ENCODE measurements at regions not wholly inside any gene's neighbourhood (a gene's known extent, or its start where the extent isn't known, plus 50 kb on each side); places are given as distances from the start of the nearest gene placed in this dataset.

DNA sequence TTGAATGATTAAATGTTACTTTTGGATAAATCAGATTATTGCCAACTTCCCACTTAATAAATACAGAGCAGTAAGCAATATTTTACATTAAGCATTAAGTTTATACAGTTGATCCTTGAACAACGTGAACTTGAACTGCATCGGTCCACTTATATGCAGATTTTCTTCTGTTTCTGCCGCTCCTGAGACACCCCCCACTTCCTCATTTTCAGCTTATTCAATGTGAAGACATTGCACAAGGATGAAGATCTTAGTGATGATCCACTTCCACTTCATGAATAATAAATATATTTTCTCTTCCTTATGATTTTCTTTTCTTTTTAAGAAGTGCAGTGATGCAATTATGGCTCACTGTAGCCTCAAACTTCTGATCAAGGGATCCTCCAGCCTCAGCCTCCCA is 167.2 kb downstream of the LINC00237 start:
- WGBS, result 81% methylated on average over 3 of the region's 3 CpGs
- no peak overlapping the region for H3K4me3 ChIP-seq (ENCODE audit: low read depth, low read length)
- H3K27ac ChIP-seq (ENCODE audit: low read depth), result no peak overlapping the region
- H3K4me1 ChIP-seq (ENCODE audit: insufficient read depth), result no peaks in the 10 kb centered on the region
- H3K36me3 ChIP-seq (ENCODE audit: insufficient read depth), result no peaks in the 10 kb centered on the region
- no peak for DNase-seq (ENCODE audit: extremely low spot score)

DNA sequence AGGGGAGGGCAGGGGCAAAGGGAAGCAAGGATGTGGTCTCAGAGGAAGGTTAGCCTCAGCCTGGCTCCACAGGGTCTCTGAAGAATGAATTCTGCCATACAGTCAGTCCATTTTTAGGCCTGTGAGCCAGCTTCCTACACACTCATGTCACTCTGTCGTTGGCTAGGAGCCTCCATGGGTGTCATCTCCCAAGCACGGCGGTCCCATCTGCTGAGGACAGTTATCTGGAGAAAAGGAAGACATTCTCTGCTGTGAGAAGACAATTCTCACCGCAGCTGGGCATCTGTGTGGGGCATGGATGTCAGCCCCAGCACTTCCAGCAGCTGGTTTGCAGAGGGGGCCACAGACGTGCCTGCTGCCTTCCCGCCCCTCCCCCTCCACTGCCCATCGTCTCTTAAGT is 167.6 kb downstream of the LINC00237 start:
- no peaks in the 10 kb centered on the region for H3K4me1 ChIP-seq (ENCODE audit: insufficient read depth)
- no peak overlapping the region for H3K27ac ChIP-seq (ENCODE audit: low read depth)
- DNase-seq (ENCODE audit: extremely low spot score), result no peak
- H3K36me3 ChIP-seq (ENCODE audit: insufficient read depth), result no peaks in the 10 kb centered on the region
- no peak overlapping the region for H3K4me3 ChIP-seq (ENCODE audit: low read depth, low read length)
- 69% methylated on average over 7 of the region's 7 CpGs for WGBS

DNA sequence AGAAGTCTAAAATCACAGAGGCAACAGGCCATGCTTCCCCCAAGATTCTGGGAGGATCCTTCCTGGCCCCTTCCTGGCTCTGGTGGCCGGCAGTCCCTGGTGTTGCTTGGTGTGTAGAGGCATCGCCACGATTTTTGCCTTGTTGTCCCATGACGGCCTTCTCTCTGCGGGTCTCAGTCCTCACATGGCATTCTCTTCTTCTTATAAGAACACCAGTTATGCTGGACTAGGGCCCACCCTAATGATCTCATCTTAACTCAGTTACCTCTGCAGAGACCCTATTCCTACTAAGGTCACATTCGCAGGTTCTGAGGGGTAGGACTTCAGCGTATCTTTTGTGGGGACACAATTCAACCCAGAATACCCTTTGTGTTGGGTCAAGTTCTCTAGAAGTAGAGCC is 168.0 kb downstream of the LINC00237 start:
- DNase-seq (ENCODE audit: extremely low spot score), result no peak
- Histone ChIP-seq H3K36me3 (ENCODE audit: insufficient read depth) (no peaks in the 10 kb centered on the region), H3K27ac (ENCODE audit: low read depth) (no peak overlapping the region), H3K4me3 (ENCODE audit: low read depth, low read length) (no peak overlapping the region), H3K4me1 (ENCODE audit: insufficient read depth) (no peaks in the 10 kb centered on the region)
- 92% methylated on average over 7 of the region's 7 CpGs for WGBS

DNA sequence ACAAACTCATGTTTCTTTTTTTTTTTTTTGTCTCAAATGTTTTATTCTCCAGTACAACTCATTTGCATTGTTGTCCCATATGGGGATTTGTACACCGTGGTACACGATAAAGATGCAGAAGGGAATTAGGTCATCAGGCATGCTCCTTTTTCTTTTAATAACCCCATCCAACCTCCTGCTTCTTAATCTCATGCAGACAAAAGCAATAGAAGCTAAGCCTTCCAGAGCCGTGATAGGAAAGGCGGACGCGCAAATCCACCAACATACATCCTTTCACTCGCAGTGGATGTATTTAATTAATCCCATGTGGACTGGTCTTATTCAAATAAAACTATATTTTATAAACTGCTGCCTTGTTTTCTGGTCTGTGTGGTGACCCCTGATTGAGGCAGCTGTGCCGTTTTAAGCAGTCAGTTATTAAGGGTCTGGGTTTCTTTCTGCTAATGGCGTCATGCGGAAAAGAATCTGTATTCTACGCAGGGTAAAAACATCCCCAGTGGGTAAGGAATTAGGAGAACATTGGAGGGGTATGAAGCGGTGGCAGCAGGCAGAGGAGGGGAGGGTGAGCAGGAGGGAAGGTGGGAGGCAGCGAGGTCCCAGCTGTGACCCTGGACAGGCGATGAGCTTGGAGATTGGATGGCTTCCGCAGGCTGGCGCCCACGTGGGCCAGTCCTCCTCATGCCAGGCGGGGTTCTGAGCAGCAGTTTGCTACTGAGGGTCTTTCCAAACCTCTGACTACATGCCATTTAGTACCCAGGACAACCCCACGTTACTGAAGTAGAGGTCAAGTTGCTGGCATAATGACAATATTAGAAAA is 172.8 kb downstream of the LINC00237 start:
- Histone ChIP-seq H3K27ac (ENCODE audit: low read depth) (no peak overlapping the region), H3K36me3 (ENCODE audit: insufficient read depth) (no peaks in the 10 kb centered on the region), H3K4me3 (ENCODE audit: low read depth, low read length) (no peak overlapping the region), H3K4me1 (ENCODE audit: insufficient read depth) (no peaks in the 10 kb centered on the region)
- WGBS, result 61% methylated on average over 19 of the region's 19 CpGs
- no peak for DNase-seq (ENCODE audit: extremely low spot score)

DNA sequence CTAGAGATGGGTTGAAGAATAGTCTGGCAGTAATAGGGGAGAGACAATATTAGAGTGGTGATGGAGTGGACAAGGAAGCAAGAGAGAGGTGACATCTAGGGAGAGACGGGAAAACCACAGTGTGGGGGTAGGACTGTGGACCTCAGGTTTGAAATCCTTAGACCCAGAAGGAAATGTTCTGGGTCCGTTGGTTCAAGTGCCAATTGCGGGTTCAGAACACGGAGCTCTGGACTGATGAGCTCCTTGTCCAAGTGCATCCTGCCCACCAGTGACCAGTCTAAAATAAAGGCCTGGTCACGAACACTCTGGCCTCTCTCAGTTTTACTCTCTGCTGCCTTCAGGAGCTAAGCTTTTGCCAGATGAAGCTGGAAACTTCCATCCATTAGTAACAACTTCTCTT is 174.0 kb downstream of the LINC00237 start:
- WGBS, result 90% methylated on average over 5 of the region's 5 CpGs
- H3K4me1 ChIP-seq (ENCODE audit: insufficient read depth), result no peaks in the 10 kb centered on the region
- H3K27ac ChIP-seq (ENCODE audit: low read depth), result no peak overlapping the region
- no peaks in the 10 kb centered on the region for H3K36me3 ChIP-seq (ENCODE audit: insufficient read depth)
- no peak for DNase-seq (ENCODE audit: extremely low spot score)
- no peak overlapping the region for H3K4me3 ChIP-seq (ENCODE audit: low read depth, low read length)

DNA sequence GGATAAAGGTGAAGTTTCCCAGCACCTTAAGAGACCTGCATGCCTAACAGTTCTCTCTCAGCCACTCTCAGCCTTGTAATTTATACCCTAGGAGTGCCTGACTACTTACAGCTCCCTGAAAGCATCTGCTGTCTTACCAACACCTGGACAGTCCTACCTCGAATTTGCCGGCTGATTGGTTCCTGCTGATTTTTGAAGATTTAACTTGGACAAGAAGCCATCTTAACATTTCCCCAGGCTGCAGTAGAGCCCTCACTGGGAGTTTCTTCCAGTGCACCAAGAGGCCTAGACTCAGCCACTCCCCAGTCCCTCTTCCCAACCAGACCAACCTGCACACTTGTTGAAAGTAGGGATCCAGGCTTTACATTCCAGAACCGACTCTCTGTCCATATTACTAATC is 174.5 kb downstream of the LINC00237 start:
- Histone ChIP-seq H3K27ac (ENCODE audit: low read depth) (no peak overlapping the region), H3K4me1 (ENCODE audit: insufficient read depth) (no peaks in the 10 kb centered on the region), H3K36me3 (ENCODE audit: insufficient read depth) (no peaks in the 10 kb centered on the region), H3K4me3 (ENCODE audit: low read depth, low read length) (no peak overlapping the region)
- DNase-seq (ENCODE audit: extremely low spot score), result no peak
- 82% methylated on average over 3 of the region's 3 CpGs for WGBS

DNA sequence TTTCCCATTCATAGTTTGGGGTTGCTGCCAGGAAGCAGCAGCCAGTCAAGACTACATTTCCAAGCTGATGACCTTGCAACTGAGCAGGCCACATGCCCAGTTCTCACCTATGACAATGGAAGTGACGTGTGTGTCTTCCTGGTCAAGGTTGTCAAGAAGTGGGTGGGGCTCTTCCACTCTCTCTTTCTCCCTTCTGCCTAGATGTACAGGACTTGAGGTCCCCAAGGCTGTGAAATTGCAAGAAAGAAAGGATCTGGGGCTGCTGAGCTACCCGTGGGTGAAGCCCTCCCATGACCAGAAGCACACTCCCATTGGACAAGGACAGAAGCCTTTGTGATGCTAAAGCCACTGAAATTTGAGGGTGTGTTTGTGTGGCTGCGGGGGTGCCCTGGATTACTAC is 175.1 kb downstream of the LINC00237 start:
- WGBS, result 63% methylated on average over 3 of the region's 3 CpGs
- Histone ChIP-seq H3K27ac (ENCODE audit: low read depth) (no peak overlapping the region), H3K4me1 (ENCODE audit: insufficient read depth) (no peaks in the 10 kb centered on the region), H3K36me3 (ENCODE audit: insufficient read depth) (no peaks in the 10 kb centered on the region), H3K4me3 (ENCODE audit: low read depth, low read length) (no peak overlapping the region)
- no peak for DNase-seq (ENCODE audit: extremely low spot score)

DNA sequence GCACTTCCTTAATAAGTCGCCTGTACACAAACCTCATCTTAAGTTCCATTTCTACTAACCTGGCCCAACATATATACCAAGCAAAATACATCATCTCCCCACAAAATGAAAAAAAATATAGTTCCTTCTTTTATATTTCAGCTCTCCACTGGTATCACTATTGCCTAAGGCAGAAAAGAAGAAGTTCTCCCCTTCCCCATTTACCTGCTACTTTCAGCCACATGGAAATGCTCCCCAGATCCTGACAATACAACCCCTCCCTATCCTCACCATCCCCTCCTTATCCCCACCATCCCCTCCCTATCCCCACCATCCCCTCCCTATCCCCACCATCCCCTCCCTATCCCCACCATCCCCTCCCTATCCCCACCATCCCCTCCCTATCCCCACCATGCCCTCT is 175.7 kb downstream of the LINC00237 start:
- WGBS, result 62% methylated on average over 1 of the region's 1 CpG
- DNase-seq (ENCODE audit: extremely low spot score), result no peak
- Histone ChIP-seq H3K4me3 (ENCODE audit: low read depth, low read length) (no peak overlapping the region), H3K4me1 (ENCODE audit: insufficient read depth) (no peaks in the 10 kb centered on the region), H3K27ac (ENCODE audit: low read depth) (no peak overlapping the region), H3K36me3 (ENCODE audit: insufficient read depth) (no peaks in the 10 kb centered on the region)

DNA sequence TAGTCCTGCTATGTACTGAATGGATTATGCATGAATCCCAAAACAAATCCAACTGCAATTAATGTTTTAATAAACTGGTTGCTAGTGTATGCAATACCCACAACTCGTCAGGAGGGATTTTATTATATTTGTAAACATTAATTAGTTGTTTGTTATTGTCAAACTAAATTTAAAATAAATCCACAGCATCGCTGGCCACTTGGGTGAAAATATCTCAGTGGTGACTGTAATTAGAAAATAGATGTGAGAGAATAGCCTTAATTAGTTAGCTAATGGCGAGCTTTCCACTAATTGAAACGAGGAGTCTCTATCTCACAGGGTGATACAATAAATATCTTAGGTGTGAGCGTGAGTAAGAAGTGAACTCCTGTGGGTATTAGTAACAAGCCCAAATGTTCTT is 176.8 kb downstream of the LINC00237 start:
- 52% methylated on average over 5 of the region's 5 CpGs for WGBS
- Histone ChIP-seq H3K36me3 (ENCODE audit: insufficient read depth) (no peaks in the 10 kb centered on the region), H3K4me3 (ENCODE audit: low read depth, low read length) (no peak overlapping the region), H3K4me1 (ENCODE audit: insufficient read depth) (no peaks in the 10 kb centered on the region), H3K27ac (ENCODE audit: low read depth) (no peak overlapping the region)
- DNase-seq (ENCODE audit: extremely low spot score), result no peak

DNA sequence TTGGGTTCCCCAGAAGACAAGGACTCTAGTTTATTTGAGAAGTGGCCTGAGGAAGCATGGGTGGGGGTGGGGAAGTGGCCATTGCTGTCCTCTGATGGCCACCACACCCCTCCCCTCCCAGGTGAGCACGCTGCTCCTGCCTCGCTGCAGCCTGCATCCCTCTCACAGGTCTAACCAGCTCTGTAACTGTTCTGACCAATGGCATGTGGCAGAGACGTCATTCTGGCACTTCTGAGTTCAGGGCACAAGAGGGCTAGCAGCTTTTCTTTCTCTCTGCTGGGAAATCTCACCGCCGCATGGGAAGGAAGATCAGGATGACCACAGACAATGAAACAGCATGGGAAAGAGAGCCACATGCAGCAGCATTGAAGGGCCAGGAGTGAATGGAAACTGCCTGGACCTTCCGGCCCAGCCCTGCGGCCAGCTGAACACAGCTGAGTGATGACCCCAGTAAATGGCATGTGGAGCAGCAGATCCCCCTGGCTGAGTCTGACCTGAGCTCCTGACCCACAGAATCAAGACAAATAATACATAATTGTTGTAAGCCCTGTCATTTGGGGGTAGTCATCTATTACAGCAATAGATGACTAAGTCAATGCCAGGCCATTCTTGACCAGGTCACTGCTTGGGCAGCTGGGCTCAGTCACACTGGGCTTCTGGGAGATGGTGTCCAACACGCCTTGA is 179.8 kb downstream of the LINC00237 start:
- no peaks in the 10 kb centered on the region for H3K36me3 ChIP-seq (ENCODE audit: insufficient read depth)
- H3K27ac ChIP-seq (ENCODE audit: low read depth), result no peak overlapping the region
- 64% methylated on average over 8 of the region's 8 CpGs for WGBS
- no peak for DNase-seq (ENCODE audit: extremely low spot score)
- H3K4me1 ChIP-seq (ENCODE audit: insufficient read depth), result no peaks in the 10 kb centered on the region
- H3K4me3 ChIP-seq (ENCODE audit: low read depth, low read length), result no peak overlapping the region

DNA sequence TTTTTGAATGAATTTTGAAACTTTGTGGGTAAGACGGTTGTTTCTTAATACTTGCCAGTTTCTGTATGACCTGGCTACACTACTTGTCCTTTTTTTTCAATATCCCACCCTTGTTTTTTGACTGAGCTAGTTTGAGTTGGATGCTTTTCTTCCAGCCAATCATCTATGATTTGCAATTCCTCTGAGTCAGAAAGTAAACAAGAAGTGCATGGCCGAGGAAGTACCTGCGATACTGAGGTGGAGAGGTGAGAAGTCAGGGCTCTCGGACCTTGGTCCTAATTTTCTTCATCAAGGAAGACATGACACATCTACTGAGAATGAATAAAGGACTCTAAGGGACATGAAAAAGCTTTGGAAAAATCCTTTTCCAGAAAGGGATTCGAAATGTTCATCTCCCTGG is 185.7 kb downstream of the LINC00237 start:
- H3K4me1 ChIP-seq (ENCODE audit: insufficient read depth), result no peaks in the 10 kb centered on the region
- DNase-seq (ENCODE audit: extremely low spot score), result no peak
- no peak overlapping the region for H3K4me3 ChIP-seq (ENCODE audit: low read depth, low read length)
- H3K27ac ChIP-seq (ENCODE audit: low read depth), result no peak overlapping the region
- no peaks in the 10 kb centered on the region for H3K36me3 ChIP-seq (ENCODE audit: insufficient read depth)
- WGBS, result 70% methylated on average over 5 of the region's 5 CpGs

DNA sequence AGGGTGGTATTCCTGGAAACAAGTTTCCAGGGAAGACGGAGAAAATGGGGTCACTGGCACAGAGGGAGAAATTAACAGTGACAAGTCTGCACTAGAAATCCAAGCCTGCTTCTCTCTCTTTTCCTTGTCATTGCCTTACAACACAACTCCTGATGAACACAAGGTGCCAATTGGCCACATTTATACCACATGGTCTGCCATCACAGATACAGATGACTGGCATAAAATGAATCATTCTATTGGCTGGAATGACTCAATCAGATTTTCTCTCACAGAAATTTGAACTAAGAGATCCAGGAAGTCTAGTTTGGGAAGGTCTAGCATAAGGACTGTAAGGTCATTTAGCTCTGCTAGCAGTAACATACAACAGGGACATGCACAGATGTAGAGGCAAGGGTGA is 190.3 kb downstream of the LINC00237 start:
- 52% methylated on average over 1 of the region's 1 CpG for WGBS
- no peak overlapping the region for H3K27ac ChIP-seq (ENCODE audit: low read depth)
- H3K4me1 ChIP-seq (ENCODE audit: insufficient read depth), result no peaks in the 10 kb centered on the region
- no peak overlapping the region for H3K4me3 ChIP-seq (ENCODE audit: low read depth, low read length)
- no peaks in the 10 kb centered on the region for H3K36me3 ChIP-seq (ENCODE audit: insufficient read depth)
- DNase-seq (ENCODE audit: extremely low spot score), result no peak

DNA sequence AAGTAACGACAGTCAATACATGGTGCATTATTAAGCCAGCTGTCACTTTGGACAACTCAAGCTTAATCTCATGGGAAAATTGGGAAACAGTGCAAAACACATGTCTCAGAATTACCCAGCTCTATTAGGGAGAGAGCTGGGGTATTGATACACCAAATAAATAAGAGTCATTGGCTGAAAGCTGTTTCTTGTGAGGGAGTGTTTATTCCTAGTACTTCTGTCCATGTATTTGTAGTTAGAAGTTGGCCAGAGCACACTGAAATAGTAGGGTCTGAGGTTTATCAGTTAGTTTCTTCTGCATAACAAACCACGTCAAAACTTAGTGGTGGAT is 192.0 kb upstream of the RALGAPA2 start:
- 85% methylated on average over 2 of the region's 2 CpGs for WGBS
- no peaks in the 10 kb centered on the region for H3K4me1 ChIP-seq (ENCODE audit: insufficient read depth)
- no peak for DNase-seq (ENCODE audit: extremely low spot score)
- H3K4me3 ChIP-seq (ENCODE audit: low read depth, low read length), result no peak overlapping the region
- H3K27ac ChIP-seq (ENCODE audit: low read depth), result no peak overlapping the region
- no peaks in the 10 kb centered on the region for H3K36me3 ChIP-seq (ENCODE audit: insufficient read depth)

DNA sequence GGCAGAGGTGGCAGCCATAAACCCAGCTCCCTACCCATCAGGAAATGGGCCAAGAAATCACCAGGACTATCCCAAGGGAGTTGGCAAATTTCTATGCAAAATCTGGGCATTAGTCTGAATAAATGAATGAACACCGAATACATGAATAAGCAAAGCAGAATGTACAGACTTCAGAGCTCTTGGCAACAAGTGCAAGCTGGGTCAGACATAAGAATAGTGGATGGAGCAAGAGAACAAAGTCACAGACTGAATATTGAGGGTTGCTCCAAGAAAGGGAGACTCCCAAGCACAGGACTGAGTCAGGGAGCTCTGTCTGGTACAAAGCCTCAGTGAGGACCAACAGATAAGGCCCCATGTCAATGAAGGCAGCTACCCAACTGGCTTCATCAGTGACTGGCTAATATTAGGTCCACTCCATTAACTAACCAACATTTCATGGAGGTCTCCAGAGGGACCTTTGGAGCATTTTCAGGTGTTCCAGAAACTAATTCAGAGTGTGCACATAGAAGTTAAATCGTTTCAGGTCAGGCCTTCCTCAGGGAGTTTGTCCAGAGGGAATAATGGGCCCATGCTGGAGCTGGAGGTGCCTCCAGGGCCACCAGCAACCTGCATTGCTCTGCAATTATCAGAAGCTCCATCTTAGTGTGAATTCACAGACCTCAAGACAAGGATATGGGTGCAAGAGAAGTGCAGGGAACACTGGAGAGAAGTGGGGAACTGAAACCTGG is 191.5 kb upstream of the RALGAPA2 start:
- WGBS, result 69% methylated on average over 2 of the region's 2 CpGs
- no peak overlapping the region for H3K4me3 ChIP-seq (ENCODE audit: low read depth, low read length)
- H3K4me1 ChIP-seq (ENCODE audit: insufficient read depth), result no peaks in the 10 kb centered on the region
- no peak overlapping the region for H3K27ac ChIP-seq (ENCODE audit: low read depth)
- H3K36me3 ChIP-seq (ENCODE audit: insufficient read depth), result no peaks in the 10 kb centered on the region
- no peak for DNase-seq (ENCODE audit: extremely low spot score)

Data from urinary bladder (tissue), 3 donors.